ENCODE measurements at regions not wholly inside any gene's neighbourhood (a gene's known extent, or its start where the extent isn't known, plus 50 kb on each side); places are given as distances from the start of the nearest gene placed in this dataset.
"Not testable (repeated sequence)": the region's sequence is repeated elsewhere in the genome, so short reads cannot be mapped to it uniquely, and the experiment has no call there.

DNA sequence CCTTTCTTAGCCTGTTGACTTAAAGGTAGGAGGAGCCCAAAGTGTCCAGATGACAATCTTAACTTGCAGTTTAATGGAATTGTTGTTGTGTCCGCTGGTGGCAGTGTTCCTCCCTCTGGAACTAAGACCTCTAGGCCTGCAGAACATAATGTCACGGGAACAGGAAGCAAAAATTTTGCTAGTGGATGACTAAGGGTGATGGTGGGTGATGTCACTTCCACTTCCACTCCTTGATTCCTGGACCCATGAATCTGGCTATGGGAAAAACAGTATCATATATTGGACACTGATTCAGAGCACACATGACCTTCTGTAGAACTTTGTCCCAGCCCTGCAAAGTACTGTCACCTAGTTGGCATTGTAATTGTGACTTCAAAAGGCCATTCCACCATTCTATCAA lies 263.9 kb upstream of the TECRL start:
- H3K27ac ChIP-seq (ENCODE audit: low read depth, low read length); BruUV-seq (replicated peaks); H3K4me1 ChIP-seq (ENCODE audit: control insufficient read depth in 1 of 2, insufficient read depth in 2 of 2, low read length in 2 of 2); H3K4me2 ChIP-seq (ENCODE audit: low read length); intact Hi-C loops (cut with micrococcal nuclease); CTCF ChIA-PET; H3K79me2 ChIP-seq (ENCODE audit: insufficient read depth, low read length); H4K20me1 ChIP-seq (ENCODE audit: insufficient read depth); RAD21 ChIA-PET (ENCODE audit: low non-redundant PET in 1 of 2, low total read pairs in 2 of 2, uncharacterized antibody in 2 of 2, unreplicated experiment in 2 of 2); POLR2A ChIA-PET; H3K9ac ChIP-seq (ENCODE audit: low read length); H3K27me3 ChIP-seq (ENCODE audit: insufficient read depth, low read length); H3K9me3 ChIP-seq (ENCODE audit: control insufficient read depth in 1 of 2, insufficient read depth in 1 of 2, low read depth in 1 of 2, low read length in 2 of 2); H2AFZ ChIP-seq (ENCODE audit: low read depth, low read length, poor library complexity, severe bottlenecking); H3K36me3 ChIP-seq (ENCODE audit: control insufficient read depth in 1 of 2, insufficient read depth in 2 of 2, low read length in 2 of 2); H3K4me3 ChIP-seq (replicated peaks in 1 of 2; ENCODE audit: low read depth in 1 of 2, low read length in 2 of 2); H3K9me2 ChIP-seq (ENCODE audit: insufficient read depth); DNase-seq (ENCODE audit: low read depth, low spot score); ATAC-seq: not testable (repeated sequence)

DNA sequence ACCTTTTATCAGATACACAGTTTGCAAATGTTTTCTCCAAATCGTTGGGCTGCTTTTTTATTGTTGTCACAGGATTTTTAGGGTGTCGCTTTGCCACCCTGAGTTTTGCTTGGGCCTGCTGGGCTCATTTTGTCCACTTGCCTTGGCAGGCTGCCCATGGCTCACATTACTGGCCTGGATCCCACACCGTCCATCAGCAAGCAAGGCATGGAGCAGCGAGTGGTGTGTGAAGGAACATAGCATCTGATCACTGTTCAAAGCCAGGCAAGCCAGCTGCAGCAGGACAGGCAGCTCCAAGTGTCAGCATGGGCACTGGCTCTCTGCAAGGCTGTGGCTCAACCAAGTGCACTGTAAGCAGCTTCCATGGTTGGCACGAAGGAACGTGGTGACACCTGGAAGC lies 261.4 kb upstream of the TECRL start:
- Histone ChIP-seq H3K36me3 (ENCODE audit: control insufficient read depth in 1 of 2, insufficient read depth in 2 of 2, low read length in 2 of 2) (no peaks in the 10 kb centered on the region), H2AFZ (ENCODE audit: low read depth, low read length, poor library complexity, severe bottlenecking) (no peak overlapping the region), H3K79me2 (ENCODE audit: insufficient read depth, low read length) (no peaks in the 10 kb centered on the region), H3K9me2 (ENCODE audit: insufficient read depth) (no peaks in the 10 kb centered on the region), H3K4me2 (ENCODE audit: low read length) (no peak overlapping the region), H3K27me3 (ENCODE audit: insufficient read depth, low read length) (no peaks in the 10 kb centered on the region), H3K4me1 (ENCODE audit: control insufficient read depth in 1 of 2, insufficient read depth in 2 of 2, low read length in 2 of 2) (no peaks in the 10 kb centered on the region), H3K9me3 (ENCODE audit: control insufficient read depth in 1 of 2, insufficient read depth in 1 of 2, low read depth in 1 of 2, low read length in 2 of 2) (no peaks in the 10 kb centered on the region; a peak in 1 of 4 replicates), H3K27ac (ENCODE audit: low read depth, low read length) (no peak overlapping the region), H3K9ac (ENCODE audit: low read length) (no peak overlapping the region), H3K4me3 (replicated peaks in 1 of 2; ENCODE audit: low read depth in 1 of 2, low read length in 2 of 2) (no peak overlapping the region), H4K20me1 (ENCODE audit: insufficient read depth) (no peaks in the 10 kb centered on the region)
- POLR2A ChIA-PET = no interaction called here
- CTCF ChIA-PET = no interaction called here
- intact Hi-C loops (cut with micrococcal nuclease) = no loop called here
- no peak for DNase-seq (ENCODE audit: low read depth, low spot score)
- TF ChIP-seq, protein P1, sequence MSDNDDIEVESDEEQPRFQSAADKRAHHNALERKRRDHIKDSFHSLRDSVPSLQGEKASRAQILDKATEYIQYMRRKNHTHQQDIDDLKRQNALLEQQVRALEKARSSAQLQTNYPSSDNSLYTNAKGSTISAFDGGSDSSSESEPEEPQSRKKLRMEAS (IDR thresholded peaks at IDR 0.05) = no peak
- TF ChIP-seq JUND (IDR thresholded peaks at IDR 0.05) = no peak
- TF ChIP-seq TCF7L2 (IDR thresholded peaks at IDR 0.05; ENCODE audit: borderline replicate concordance, extremely low read depth, insufficient read depth, insufficient read length) = no peak
- TF ChIP-seq ELF1 (IDR thresholded peaks at IDR 0.05; ENCODE audit: borderline replicate concordance, low read depth) = no peak
- TF ChIP-seq, protein P2, sequence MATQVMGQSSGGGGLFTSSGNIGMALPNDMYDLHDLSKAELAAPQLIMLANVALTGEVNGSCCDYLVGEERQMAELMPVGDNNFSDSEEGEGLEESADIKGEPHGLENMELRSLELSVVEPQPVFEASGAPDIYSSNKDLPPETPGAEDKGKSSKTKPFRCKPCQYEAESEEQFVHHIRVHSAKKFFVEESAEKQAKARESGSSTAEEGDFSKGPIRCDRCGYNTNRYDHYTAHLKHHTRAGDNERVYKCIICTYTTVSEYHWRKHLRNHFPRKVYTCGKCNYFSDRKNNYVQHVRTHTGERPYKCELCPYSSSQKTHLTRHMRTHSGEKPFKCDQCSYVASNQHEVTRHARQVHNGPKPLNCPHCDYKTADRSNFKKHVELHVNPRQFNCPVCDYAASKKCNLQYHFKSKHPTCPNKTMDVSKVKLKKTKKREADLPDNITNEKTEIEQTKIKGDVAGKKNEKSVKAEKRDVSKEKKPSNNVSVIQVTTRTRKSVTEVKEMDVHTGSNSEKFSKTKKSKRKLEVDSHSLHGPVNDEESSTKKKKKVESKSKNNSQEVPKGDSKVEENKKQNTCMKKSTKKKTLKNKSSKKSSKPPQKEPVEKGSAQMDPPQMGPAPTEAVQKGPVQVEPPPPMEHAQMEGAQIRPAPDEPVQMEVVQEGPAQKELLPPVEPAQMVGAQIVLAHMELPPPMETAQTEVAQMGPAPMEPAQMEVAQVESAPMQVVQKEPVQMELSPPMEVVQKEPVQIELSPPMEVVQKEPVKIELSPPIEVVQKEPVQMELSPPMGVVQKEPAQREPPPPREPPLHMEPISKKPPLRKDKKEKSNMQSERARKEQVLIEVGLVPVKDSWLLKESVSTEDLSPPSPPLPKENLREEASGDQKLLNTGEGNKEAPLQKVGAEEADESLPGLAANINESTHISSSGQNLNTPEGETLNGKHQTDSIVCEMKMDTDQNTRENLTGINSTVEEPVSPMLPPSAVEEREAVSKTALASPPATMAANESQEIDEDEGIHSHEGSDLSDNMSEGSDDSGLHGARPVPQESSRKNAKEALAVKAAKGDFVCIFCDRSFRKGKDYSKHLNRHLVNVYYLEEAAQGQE (IDR thresholded peaks at IDR 0.05; ENCODE audit: low read depth) = no peak
- RAD21 ChIA-PET (ENCODE audit: low non-redundant PET in 1 of 2, low total read pairs in 2 of 2, uncharacterized antibody in 2 of 2, unreplicated experiment in 2 of 2) = interaction anchor here in 1 of 2 experiments (0.6 kb wide), 1 partner anchor 630 kb away, joined by 3 read pairs; no protein-coding TSS in a partner anchor
- ATAC-seq = no peak
- BruUV-seq (replicated peaks) = no TSS peak

All from HCT116 (cell line).